HEK293 (cell line): ENCODE measurements at regions not wholly inside any gene's neighbourhood (a gene's known extent, or its start where the extent isn't known, plus 50 kb on each side); places are given as distances from the start of the nearest gene placed in this dataset.

Experiments
- CTCF ChIA-PET: fragments of 350-600 bp; formaldehyde crosslinking; extraction: SDS; loops from one replicate; lab custom pipeline; 2021; ENCODE audit warnings: antibody characterized with exemption; lab: Yijun Ruan, JAX
- POLR2A ChIA-PET: fragments of 300-600 bp; formaldehyde crosslinking; extraction: SDS; loops from one replicate; lab custom pipeline; 2020; ENCODE audit warnings: antibody characterized with exemption, inconsistent platforms; lab: Yijun Ruan, JAX
- H3K27ac ChIP-seq: fragments of 200-500 bp; sonication (Bioruptor generic); 2 replicates; pipeline ENCODE4 v1.5.1; 2014; ENCODE audit warnings: low read depth, low read length, control low read depth, inconsistent platforms; ENCODE audit errors: extremely low read depth
- H3K36me3 ChIP-seq, 2 experiments: fragments of 200-500 bp in 1 of 2; sonication (Bioruptor generic) in 1 of 2; 1 replicate in 1 of 2; 2 replicates in 1 of 2; pipeline ENCODE4 v1.5.1; 2014 to 2017; ENCODE audit warnings: inconsistent platforms in 2 of 2, low read length in 2 of 2; ENCODE audit not compliant: control insufficient read depth in 2 of 2, insufficient read depth in 1 of 2
- H3K4me1 ChIP-seq: fragments of 200-500 bp; sonication (Bioruptor generic); 2 replicates; pipeline ENCODE4 v1.5.1; 2014; ENCODE audit warnings: mild to moderate bottlenecking, low read length, inconsistent platforms; ENCODE audit not compliant: control insufficient read depth, insufficient read depth
- H3K4me3 ChIP-seq: 2 replicates; pipeline ENCODE4 v1.5.1; 2011; ENCODE audit warnings: low read depth, mild to moderate bottlenecking, control low read depth, low read length, moderate library complexity
- H3K9me3 ChIP-seq: fragments of 200-500 bp; sonication (Bioruptor generic); 2 replicates; pipeline ENCODE4 v1.5.1; 2014; ENCODE audit warnings: low read depth, low read length, inconsistent platforms; ENCODE audit not compliant: control insufficient read depth, insufficient read depth
- GFI1B ChIP-seq: fragments of 450-650 bp; formaldehyde crosslinking; IDR thresholded peaks from 2 replicates; pipeline ENCODE4 v1.5.1; 2016; ENCODE audit warnings: missing biosample characterization, missing genetic modification characterization
- GLI4 ChIP-seq: fragments of 450-650 bp; formaldehyde crosslinking; IDR thresholded peaks from 2 replicates; pipeline ENCODE4 v1.5.1; 2016; ENCODE audit warnings: missing biosample characterization, missing genetic modification characterization
- KLF1 ChIP-seq: fragments of 450-650 bp; formaldehyde crosslinking; IDR thresholded peaks from 2 replicates; pipeline ENCODE4 v1.5.1; 2016; ENCODE audit warnings: missing biosample characterization, missing genetic modification characterization
- RBAK ChIP-seq: fragments of 450-650 bp; formaldehyde crosslinking; IDR thresholded peaks from 2 replicates; pipeline ENCODE4 v1.5.1; 2016; ENCODE audit warnings: missing biosample characterization, missing genetic modification characterization
- SALL2 ChIP-seq: fragments of 450-650 bp; formaldehyde crosslinking; IDR thresholded peaks from 2 replicates; pipeline ENCODE4 v1.5.0; 2017; ENCODE audit warnings: missing biosample characterization, mild to moderate bottlenecking, missing genetic modification characterization, borderline replicate concordance
- SP7 ChIP-seq: fragments of 450-650 bp; formaldehyde crosslinking; IDR thresholded peaks from 2 replicates; pipeline ENCODE4 v1.5.1; 2016; ENCODE audit warnings: missing biosample characterization, missing genetic modification characterization
- TRIM28 ChIP-seq: IDR thresholded peaks from 2 replicates; pipeline ENCODE4 v1.6.1; 2011; ENCODE audit warnings: low read length, control low read depth, borderline replicate concordance
- ZBTB48 ChIP-seq: fragments of 450-650 bp; formaldehyde crosslinking; IDR thresholded peaks from 2 replicates; pipeline ENCODE4 v1.5.1; 2016; ENCODE audit warnings: missing biosample characterization, missing genetic modification characterization
- ZNF114 ChIP-seq: fragments of 450-650 bp; formaldehyde crosslinking; IDR thresholded peaks from 2 replicates; pipeline ENCODE4 v1.5.0; 2017; ENCODE audit warnings: missing biosample characterization, missing genetic modification characterization
- ZNF274 ChIP-seq, 2 experiments: fragments of 200-500 bp in 1 of 2; fragments of 450-650 bp in 1 of 2; sonication (Bioruptor generic) in 1 of 2; formaldehyde crosslinking in 1 of 2; IDR thresholded peaks; 2 replicates each; pipeline versions ENCODE4 v1.5.1 to v1.6.1; 2014 to 2016; ENCODE audit warnings: borderline replicate concordance in 1 of 2, inconsistent platforms in 1 of 2, low read length in 1 of 2, missing biosample characterization in 1 of 2, missing genetic modification characterization in 1 of 2
- ZNF404 ChIP-seq: fragments of 450-650 bp; formaldehyde crosslinking; IDR thresholded peaks from 2 replicates; pipeline ENCODE4 v1.5.1; 2017; ENCODE audit warnings: missing biosample characterization, missing genetic modification characterization
- ZNF549 ChIP-seq: fragments of 450-650 bp; IDR thresholded peaks from 2 replicates; pipeline ENCODE4 v1.5.1; 2018; ENCODE audit warnings: missing biosample characterization, missing genetic modification characterization, mild to moderate bottlenecking, inconsistent platforms, moderate library complexity
- ZNF560 ChIP-seq: fragments of 450-650 bp; formaldehyde crosslinking; IDR thresholded peaks from 2 replicates; pipeline ENCODE4 v1.5.1; 2017; ENCODE audit warnings: missing biosample characterization, missing genetic modification characterization, borderline replicate concordance
- ZNF561 ChIP-seq: fragments of 450-650 bp; IDR thresholded peaks from 2 replicates; pipeline ENCODE4 v1.5.1; 2018; ENCODE audit warnings: missing biosample characterization, missing genetic modification characterization, borderline replicate concordance
- ZNF600 ChIP-seq: fragments of 450-650 bp; formaldehyde crosslinking; IDR thresholded peaks from 2 replicates; pipeline ENCODE4 v1.5.1; 2016; ENCODE audit warnings: missing biosample characterization, missing genetic modification characterization
- ZSCAN16 ChIP-seq: fragments of 450-650 bp; formaldehyde crosslinking; IDR thresholded peaks from 2 replicates; pipeline ENCODE4 v1.5.1; 2016; ENCODE audit warnings: missing biosample characterization, missing genetic modification characterization
- TF ChIP-seq, protein P1 (sequence below): fragments of 450-650 bp; formaldehyde crosslinking; conservative IDR thresholded peaks from 2 replicates; pipeline ENCODE4 v1.5.1; 2016; ENCODE audit warnings: low read depth, missing biosample characterization, missing genetic modification characterization
- TF ChIP-seq, protein P2 (sequence below): fragments of 450-650 bp; formaldehyde crosslinking; IDR thresholded peaks from 2 replicates; pipeline ENCODE4 v1.5.1; 2016; ENCODE audit warnings: missing biosample characterization, missing genetic modification characterization
- TF ChIP-seq, protein P3 (sequence below): fragments of 450-650 bp; formaldehyde crosslinking; IDR thresholded peaks from 2 replicates; pipeline ENCODE4 v1.5.1; 2016; ENCODE audit warnings: missing biosample characterization, missing genetic modification characterization

DNA sequence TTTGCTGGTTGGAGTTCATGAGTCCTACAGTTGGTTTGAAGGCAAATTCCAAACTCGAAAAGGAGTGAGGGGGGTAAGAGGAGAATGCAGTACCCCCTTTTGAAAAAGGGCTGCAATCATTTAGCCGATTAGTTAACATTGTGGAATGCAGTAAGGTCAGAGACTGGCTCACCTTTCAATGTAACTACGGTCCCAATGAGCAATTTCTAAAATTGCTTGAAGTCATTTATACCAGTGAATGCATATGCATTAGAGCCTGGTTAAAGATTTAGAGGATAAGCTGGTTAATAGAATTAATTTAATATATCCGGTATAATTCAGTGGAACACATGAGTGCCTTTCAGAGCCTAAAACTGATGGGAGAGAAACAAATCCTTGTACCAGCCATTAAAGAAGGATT is 172.6 kb upstream of the PAPPA start:
- no peak overlapping the region for H3K4me3 ChIP-seq
- ChIA-PET POLR2A (no interaction called here), CTCF (interaction anchor here (1.3 kb wide), 1 partner anchor 19 kb away, joined by 8 read pairs; no protein-coding TSS in a partner anchor)
- no peaks in the 10 kb centered on the region for H3K36me3 ChIP-seq
- no peaks in the 10 kb centered on the region for H3K9me3 ChIP-seq
- H3K4me1 ChIP-seq = no peaks in the 10 kb centered on the region
- no peak overlapping the region for H3K27ac ChIP-seq
- TF ChIP-seq ZNF114 (tag by site-specific recombination) (no peak), ZNF549 (tag by site-specific recombination) (no peak), ZNF274 (IDR thresholded peaks at IDR 0.05; ENCODE audit: low read length) (no peak), ZNF274 (tag by site-specific recombination; IDR thresholded peaks at IDR 0.05; ENCODE audit: borderline replicate concordance) (no peak), SALL2 (tag by site-specific recombination) (no peak), ZSCAN16 (tag by site-specific recombination) (no peak), SP7 (tag by site-specific recombination) (no peak), KLF1 (tag by site-specific recombination) (no peak), GLI4 (tag by site-specific recombination) (no peak), TRIM28 (no peak), ZNF404 (tag by site-specific recombination) (no peak), ZNF600 (tag by site-specific recombination) (no peak), ZNF561 (no peak), GFI1B (no peak), RBAK (tag by site-specific recombination) (no peak), ZBTB48 (tag by site-specific recombination) (no peak), ZNF560 (no peak)
- TF ChIP-seq, protein P1, sequence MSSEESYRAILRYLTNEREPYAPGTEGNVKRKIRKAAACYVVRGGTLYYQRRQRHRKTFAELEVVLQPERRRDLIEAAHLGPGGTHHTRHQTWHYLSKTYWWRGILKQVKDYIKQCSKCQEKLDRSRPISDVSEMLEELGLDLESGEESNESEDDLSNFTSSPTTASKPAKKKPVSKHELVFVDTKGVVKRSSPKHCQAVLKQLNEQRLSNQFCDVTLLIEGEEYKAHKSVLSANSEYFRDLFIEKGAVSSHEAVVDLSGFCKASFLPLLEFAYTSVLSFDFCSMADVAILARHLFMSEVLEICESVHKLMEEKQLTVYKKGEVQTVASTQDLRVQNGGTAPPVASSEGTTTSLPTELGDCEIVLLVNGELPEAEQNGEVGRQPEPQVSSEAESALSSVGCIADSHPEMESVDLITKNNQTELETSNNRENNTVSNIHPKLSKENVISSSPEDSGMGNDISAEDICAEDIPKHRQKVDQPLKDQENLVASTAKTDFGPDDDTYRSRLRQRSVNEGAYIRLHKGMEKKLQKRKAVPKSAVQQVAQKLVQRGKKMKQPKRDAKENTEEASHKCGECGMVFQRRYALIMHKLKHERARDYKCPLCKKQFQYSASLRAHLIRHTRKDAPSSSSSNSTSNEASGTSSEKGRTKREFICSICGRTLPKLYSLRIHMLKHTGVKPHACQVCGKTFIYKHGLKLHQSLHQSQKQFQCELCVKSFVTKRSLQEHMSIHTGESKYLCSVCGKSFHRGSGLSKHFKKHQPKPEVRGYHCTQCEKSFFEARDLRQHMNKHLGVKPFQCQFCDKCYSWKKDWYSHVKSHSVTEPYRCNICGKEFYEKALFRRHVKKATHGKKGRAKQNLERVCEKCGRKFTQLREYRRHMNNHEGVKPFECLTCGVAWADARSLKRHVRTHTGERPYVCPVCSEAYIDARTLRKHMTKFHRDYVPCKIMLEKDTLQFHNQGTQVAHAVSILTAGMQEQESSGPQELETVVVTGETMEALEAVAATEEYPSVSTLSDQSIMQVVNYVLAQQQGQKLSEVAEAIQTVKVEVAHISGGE (tag by site-specific recombination) = no peak
- TF ChIP-seq, protein P2, sequence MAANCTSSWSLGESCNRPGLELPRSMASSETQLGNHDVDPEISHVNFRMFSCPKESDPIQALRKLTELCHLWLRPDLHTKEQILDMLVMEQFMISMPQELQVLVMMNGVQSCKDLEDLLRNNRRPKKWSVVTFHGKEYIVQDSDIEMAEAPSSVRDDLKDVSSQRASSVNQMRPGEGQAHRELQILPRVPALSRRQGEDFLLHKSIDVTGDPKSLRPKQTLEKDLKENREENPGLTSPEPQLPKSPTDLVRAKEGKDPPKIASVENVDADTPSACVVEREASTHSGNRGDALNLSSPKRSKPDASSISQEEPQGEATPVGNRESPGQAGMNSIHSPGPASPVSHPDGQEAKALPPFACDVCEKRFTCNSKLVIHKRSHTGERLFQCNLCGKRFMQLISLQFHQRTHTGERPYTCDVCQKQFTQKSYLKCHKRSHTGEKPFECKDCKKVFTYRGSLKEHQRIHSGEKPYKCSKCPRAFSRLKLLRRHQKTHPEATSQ (tag by site-specific recombination) = no peak
- TF ChIP-seq, protein P3, sequence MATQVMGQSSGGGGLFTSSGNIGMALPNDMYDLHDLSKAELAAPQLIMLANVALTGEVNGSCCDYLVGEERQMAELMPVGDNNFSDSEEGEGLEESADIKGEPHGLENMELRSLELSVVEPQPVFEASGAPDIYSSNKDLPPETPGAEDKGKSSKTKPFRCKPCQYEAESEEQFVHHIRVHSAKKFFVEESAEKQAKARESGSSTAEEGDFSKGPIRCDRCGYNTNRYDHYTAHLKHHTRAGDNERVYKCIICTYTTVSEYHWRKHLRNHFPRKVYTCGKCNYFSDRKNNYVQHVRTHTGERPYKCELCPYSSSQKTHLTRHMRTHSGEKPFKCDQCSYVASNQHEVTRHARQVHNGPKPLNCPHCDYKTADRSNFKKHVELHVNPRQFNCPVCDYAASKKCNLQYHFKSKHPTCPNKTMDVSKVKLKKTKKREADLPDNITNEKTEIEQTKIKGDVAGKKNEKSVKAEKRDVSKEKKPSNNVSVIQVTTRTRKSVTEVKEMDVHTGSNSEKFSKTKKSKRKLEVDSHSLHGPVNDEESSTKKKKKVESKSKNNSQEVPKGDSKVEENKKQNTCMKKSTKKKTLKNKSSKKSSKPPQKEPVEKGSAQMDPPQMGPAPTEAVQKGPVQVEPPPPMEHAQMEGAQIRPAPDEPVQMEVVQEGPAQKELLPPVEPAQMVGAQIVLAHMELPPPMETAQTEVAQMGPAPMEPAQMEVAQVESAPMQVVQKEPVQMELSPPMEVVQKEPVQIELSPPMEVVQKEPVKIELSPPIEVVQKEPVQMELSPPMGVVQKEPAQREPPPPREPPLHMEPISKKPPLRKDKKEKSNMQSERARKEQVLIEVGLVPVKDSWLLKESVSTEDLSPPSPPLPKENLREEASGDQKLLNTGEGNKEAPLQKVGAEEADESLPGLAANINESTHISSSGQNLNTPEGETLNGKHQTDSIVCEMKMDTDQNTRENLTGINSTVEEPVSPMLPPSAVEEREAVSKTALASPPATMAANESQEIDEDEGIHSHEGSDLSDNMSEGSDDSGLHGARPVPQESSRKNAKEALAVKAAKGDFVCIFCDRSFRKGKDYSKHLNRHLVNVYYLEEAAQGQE (tag by site-specific recombination) = no peak
- TF ChIP-seq, all 188 proteins: peak for 0
